H1 (cell line): ENCODE measurements at regions not wholly inside any gene's neighbourhood (a gene's known extent, or its start where the extent isn't known, plus 50 kb on each side); places are given as distances from the start of the nearest gene placed in this dataset.

Experiments
- ATF3 ChIP-seq: IDR thresholded peaks from 2 replicates; pipeline ENCODE4 v1.6.1; 2011; ENCODE audit warnings: low read depth, mild to moderate bottlenecking, low read length; ENCODE audit not compliant: insufficient read depth
- CEBPB ChIP-seq: IDR thresholded peaks from 2 replicates; pipeline ENCODE4 v1.6.1; 2012; ENCODE audit warnings: low read depth, low read length
- CTCF ChIP-seq, 3 experiments: IDR thresholded peaks; 1 replicate in 2 of 3; 2 replicates in 1 of 3; pipeline versions ENCODE4 v1.5.1 to v1.6.1; 2011; ENCODE audit warnings: low read length in 3 of 3, mild to moderate bottlenecking in 3 of 3, inconsistent platforms in 2 of 3, low read depth in 1 of 3, moderate library complexity in 1 of 3; ENCODE audit not compliant: insufficient read depth in 1 of 3; ENCODE audit errors: control extremely low read depth in 1 of 3
- POLR2A ChIP-seq, 2 experiments: IDR thresholded peaks; 1 replicate in 1 of 2; 2 replicates in 1 of 2; pipeline ENCODE4 v1.6.1; 2011; ENCODE audit warnings: low read depth in 2 of 2, low read length in 2 of 2, mild to moderate bottlenecking in 2 of 2; ENCODE audit errors: control extremely low read depth in 1 of 2
- POLR2AphosphoS5 ChIP-seq: IDR thresholded peaks from 2 replicates; pipeline ENCODE4 v1.6.1; 2011; ENCODE audit warnings: low read depth, low read length
- POU5F1 ChIP-seq: IDR thresholded peaks from 2 replicates; pipeline ENCODE4 v1.6.1; 2011; ENCODE audit warnings: low read depth, mild to moderate bottlenecking, low read length, moderate library complexity
- TF ChIP-seq, protein P1 (sequence below): IDR thresholded peaks from 2 replicates; pipeline ENCODE4 v1.6.1; 2012; ENCODE audit warnings: inconsistent platforms
- TF ChIP-seq, protein P2 (sequence below): IDR thresholded peaks from 2 replicates; pipeline ENCODE4 v1.6.1; 2012; ENCODE audit warnings: low read length, inconsistent platforms

DNA sequence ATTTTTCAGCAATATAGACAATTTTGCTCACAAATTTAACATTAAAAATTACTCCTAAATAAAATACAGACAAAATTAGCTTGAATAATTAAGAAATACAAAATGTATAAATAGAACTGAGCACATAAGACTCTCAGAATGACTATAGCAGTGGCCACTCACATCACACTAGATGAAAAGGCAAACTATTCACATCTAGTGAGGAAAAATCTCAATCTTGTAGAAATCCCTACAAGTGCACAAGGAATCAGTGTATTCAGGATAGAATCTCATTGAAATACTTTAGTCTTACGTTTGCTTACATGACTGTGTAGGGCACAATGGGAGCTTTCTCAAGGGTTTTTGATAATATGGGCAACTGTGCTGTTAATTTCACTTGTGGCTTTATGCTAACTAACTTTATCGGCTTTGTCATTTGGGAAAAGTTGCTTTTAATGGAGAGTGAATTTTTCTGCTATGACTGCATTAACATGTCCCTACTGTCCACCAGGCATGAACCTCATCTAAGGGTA, 678.9 kb upstream of the LRRTM4 start:
- TF ChIP-seq POLR2A (IDR thresholded peaks at IDR 0.05; ENCODE audit: control extremely low read depth in 1 of 2, low read depth in 2 of 2, low read length in 2 of 2) = no peak
- no peak for TF ChIP-seq CTCF (IDR thresholded peaks at IDR 0.05; ENCODE audit: control extremely low read depth in 1 of 3, insufficient read depth in 1 of 3, low read depth in 1 of 3, low read length in 3 of 3)
- TF ChIP-seq, protein P1, sequence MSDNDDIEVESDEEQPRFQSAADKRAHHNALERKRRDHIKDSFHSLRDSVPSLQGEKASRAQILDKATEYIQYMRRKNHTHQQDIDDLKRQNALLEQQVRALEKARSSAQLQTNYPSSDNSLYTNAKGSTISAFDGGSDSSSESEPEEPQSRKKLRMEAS = no peak
- TF ChIP-seq POLR2AphosphoS5 = no peak
- TF ChIP-seq POU5F1 = no peak
- no peak for TF ChIP-seq CEBPB
- TF ChIP-seq, protein P2, sequence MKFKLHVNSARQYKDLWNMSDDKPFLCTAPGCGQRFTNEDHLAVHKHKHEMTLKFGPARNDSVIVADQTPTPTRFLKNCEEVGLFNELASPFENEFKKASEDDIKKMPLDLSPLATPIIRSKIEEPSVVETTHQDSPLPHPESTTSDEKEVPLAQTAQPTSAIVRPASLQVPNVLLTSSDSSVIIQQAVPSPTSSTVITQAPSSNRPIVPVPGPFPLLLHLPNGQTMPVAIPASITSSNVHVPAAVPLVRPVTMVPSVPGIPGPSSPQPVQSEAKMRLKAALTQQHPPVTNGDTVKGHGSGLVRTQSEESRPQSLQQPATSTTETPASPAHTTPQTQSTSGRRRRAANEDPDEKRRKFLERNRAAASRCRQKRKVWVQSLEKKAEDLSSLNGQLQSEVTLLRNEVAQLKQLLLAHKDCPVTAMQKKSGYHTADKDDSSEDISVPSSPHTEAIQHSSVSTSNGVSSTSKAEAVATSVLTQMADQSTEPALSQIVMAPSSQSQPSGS = no peak
- TF ChIP-seq ATF3 = no peak
